Activated CD4-positive, alpha-beta T cell treated with anti-CD3 and anti-CD28 coated beads, Interleukin-2, amount 10 ng/mL, durations not matched to agents 24 days and 14 days (primary cell): ENCODE measurements at regions not wholly inside any gene's neighbourhood (a gene's known extent, or its start where the extent isn't known, plus 50 kb on each side); places are given as distances from the start of the nearest gene placed in this dataset.

Source experiments
- DNase-seq: peaks from one replicate; pipeline ENCODE4 v3.0.0; 2022
- H3K27ac Mint-ChIP-seq: one replicate; pipeline ENCODE4 v1.8.0; 2022; ENCODE audit warnings: mild to moderate bottlenecking, mixed read lengths
- H3K27me3 Mint-ChIP-seq: one replicate; pipeline ENCODE4 v1.8.0; 2022; ENCODE audit warnings: mixed read lengths
- H3K36me3 Mint-ChIP-seq: one replicate; pipeline ENCODE4 v1.8.0; 2022; ENCODE audit warnings: low read depth, mild to moderate bottlenecking, mixed read lengths
- H3K4me1 Mint-ChIP-seq: one replicate; pipeline ENCODE4 v1.8.0; 2021; ENCODE audit warnings: mixed read lengths
- H3K4me3 Mint-ChIP-seq: one replicate; pipeline ENCODE4 v1.8.0; 2022; ENCODE audit warnings: mild to moderate bottlenecking, moderate library complexity, mixed read lengths
- H3K9me3 Mint-ChIP-seq: one replicate; pipeline ENCODE4 v1.8.0; 2021; ENCODE audit warnings: mixed read lengths
- intact Hi-C: fragments of 100-400 bp; cut with micrococcal nuclease; formaldehyde crosslinking; loops from one replicate; pipeline ENCODE4 v1.15.1; 2023

- DNase-seq, result no peak
- Mint-ChIP-seq H3K27me3 (peaks cover 4% of the 10 kb centered on the region), H3K4me3 (no peak overlapping the region), H3K4me1 (peaks cover 33% of the 10 kb centered on the region), H3K27ac (no peak overlapping the region), H3K36me3 (peaks cover 4% of the 10 kb centered on the region), H3K9me3 (peaks cover 6% of the 10 kb centered on the region)
- intact Hi-C loops, result no loop called here
Observed at GRCh38 chr3:43183456-43183855, 77.6 kb upstream of the POMGNT2 start.

DNA sequence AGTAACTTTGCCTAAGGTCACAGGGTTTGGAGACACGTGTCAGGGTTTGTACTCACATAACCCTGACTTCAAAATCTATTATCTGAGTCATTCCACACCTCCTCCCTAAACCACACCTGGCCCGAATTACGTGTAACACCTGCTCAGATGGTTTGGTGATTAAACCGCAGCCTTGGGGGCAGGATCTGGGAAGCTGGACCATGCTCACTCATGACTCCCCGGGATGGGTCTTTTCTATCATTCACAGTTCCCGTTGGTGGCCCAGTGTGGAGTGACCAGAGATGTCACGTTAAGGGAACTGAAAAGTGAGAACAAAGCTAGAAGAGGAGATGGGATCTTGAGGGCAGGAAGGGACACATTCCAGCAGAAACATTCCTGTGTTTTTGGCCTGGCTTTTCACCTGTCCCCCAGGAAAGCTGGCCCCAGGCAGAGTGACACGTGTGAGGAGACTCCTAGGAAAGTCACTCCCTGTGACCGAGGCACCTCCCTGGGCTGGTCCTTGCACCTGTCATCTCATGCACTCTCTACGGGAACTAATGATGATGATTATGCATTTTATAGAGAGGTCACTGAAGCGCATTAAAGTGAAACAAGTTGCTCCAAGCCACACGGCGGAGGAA lies 75.4 kb upstream of the POMGNT2 start:
- Mint-ChIP-seq H3K27ac (peak overlapping the region; percentile 92), H3K4me1 (peaks cover 39% of the 10 kb centered on the region), H3K4me3 (peak overlapping the region; percentile 55), H3K9me3 (peaks cover 6% of the 10 kb centered on the region), H3K27me3 (peaks cover 2% of the 10 kb centered on the region), H3K36me3 (peaks cover 4% of the 10 kb centered on the region)
- intact Hi-C loops, result loop anchor here (2.0 kb wide), 1 partner anchor 107 kb away; no protein-coding TSS in a partner anchor
- peak; percentile 84 for DNase-seq

DNA sequence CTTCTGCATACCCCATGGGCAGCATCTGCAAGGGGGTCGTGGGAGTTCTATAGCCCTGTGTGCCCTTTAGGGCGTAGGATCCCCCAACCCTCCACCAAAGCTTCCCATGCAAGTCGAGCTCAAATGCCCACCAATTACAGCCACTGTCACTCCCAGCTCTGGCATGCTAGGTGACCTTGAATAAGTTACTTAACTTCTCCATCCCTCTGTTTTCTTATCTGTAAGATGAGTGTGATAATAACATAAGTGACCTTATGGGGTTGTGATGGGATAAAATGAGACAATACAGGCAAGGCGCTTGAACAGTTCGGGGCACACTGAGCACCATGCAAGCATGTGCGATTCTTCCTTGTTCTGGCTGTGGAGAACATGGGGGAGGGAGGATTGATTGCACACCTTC lies 74.8 kb upstream of the POMGNT2 start:
- Mint-ChIP-seq H3K36me3 (peaks cover 4% of the 10 kb centered on the region), H3K27ac (peak overlapping the region; percentile 92), H3K9me3 (peaks cover 8% of the 10 kb centered on the region), H3K4me1 (peaks cover 39% of the 10 kb centered on the region), H3K4me3 (peak overlapping the region; percentile 55), H3K27me3 (peaks cover 2% of the 10 kb centered on the region)
- no peak for DNase-seq
- intact Hi-C loops, result loop anchor here (2.0 kb wide), 1 partner anchor 108 kb away; no protein-coding TSS in a partner anchor

DNA sequence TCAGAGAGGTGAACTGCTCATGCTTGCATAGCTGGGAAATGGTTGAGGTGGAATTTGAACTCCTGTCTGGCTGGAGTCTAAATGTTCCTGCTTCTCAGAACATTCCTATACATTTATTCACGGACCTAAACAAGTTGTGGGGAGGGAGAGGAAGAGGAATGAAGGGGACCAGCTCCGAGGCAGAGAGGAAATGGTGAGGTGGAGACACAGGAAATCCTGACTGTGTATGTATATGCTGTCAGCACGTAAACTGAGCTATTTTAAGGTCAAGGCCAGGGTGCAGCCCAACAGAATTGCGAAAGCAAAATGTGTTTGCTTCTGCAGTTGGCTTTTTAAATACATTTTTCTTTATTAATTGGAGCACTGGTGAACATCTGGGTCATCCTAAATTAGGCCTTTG lies 74.1 kb upstream of the POMGNT2 start:
- intact Hi-C loops, result loop anchor here (2.0 kb wide), 1 partner anchor 109 kb away; no protein-coding TSS in a partner anchor
- H3K27ac Mint-ChIP-seq, result peak overlapping the region; percentile 92
- H3K9me3 Mint-ChIP-seq, result peaks cover 12% of the 10 kb centered on the region
- H3K4me1 Mint-ChIP-seq, result peaks cover 39% of the 10 kb centered on the region
- peaks cover 2% of the 10 kb centered on the region for H3K27me3 Mint-ChIP-seq
- peak; percentile 83 for DNase-seq
- H3K36me3 Mint-ChIP-seq, result peaks cover 5% of the 10 kb centered on the region
- H3K4me3 Mint-ChIP-seq, result peak overlapping the region; percentile 74

DNA sequence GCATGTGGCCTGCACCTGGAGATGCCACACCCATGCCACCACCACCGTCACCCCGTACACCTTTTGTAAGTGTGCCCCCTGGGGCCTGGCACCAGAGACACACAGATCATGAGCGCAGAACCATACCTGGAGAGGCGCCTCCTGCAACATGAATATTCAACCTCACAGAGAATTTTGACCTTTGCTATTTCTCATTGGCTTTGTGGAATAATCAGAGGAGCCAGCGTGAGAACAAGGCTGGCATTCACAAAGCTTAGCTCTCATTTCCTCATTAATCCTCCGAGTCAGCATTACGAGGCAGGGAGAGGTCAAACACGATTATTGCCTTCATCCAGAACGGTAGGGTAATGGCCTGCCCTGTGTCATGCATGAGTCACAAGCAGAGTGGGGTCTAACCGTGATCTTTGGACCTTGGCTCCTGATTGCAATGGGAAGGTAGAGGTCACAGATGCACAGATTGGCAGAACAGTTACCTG lies 73.0 kb upstream of the POMGNT2 start:
- H3K27ac Mint-ChIP-seq, result peak overlapping the region; percentile 92
- DNase-seq, result no peak
- intact Hi-C loops, result no loop called here
- H3K4me1 Mint-ChIP-seq, result peaks cover 39% of the 10 kb centered on the region
- H3K27me3 Mint-ChIP-seq, result peaks cover 2% of the 10 kb centered on the region
- H3K36me3 Mint-ChIP-seq, result peaks cover 7% of the 10 kb centered on the region
- H3K4me3 Mint-ChIP-seq, result no peak overlapping the region
- H3K9me3 Mint-ChIP-seq, result peaks cover 19% of the 10 kb centered on the region

DNA sequence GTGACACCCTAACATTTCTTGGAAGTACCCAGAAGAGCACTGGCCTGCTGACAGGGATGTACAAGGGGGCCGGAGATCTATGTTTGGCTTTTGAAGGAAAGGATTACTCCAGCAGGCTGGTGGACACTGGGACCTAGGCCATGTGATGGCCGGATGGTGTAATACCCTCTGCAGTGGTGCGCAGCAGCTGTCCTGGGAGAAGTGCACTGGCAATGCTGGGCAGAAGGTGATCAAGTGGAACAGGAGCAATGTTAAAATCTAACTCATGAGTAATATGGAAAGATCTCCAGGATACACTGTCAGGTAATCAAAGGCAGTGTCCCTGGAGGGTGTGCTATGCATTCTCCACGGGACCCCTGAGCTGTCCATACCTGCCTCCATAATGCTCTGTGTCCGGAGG lies 71.2 kb upstream of the POMGNT2 start:
- Mint-ChIP-seq H3K4me1 (peaks cover 33% of the 10 kb centered on the region), H3K9me3 (peaks cover 27% of the 10 kb centered on the region), H3K36me3 (peaks cover 17% of the 10 kb centered on the region), H3K27ac (no peak overlapping the region), H3K27me3 (no peaks in the 10 kb centered on the region), H3K4me3 (no peak overlapping the region)
- intact Hi-C loops, result no loop called here
- no peak for DNase-seq

DNA sequence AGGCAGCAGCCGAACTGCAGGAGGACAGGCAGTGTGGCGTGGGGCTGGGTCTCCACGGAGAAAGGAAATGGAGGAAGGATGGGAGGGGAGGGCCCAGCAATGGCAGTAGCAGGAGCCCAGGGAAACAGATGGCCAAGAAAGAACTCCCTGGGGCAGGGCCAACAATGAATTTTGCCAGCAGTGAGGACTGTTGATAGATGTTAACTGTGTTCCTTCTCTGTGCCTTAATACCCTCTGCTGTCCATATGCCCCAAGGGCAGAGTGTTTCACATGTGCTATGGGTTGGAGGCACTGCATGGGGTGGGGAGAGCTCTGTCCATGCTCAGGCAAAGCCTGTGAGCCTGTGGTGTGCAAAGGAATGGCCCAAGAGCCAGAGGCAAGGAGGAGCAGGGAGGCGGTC lies 70.8 kb upstream of the POMGNT2 start:
- no peak for DNase-seq
- Mint-ChIP-seq H3K4me1 (peaks cover 33% of the 10 kb centered on the region), H3K4me3 (no peak overlapping the region), H3K36me3 (peaks cover 17% of the 10 kb centered on the region), H3K27me3 (no peaks in the 10 kb centered on the region), H3K9me3 (peaks cover 26% of the 10 kb centered on the region), H3K27ac (no peak overlapping the region)
- intact Hi-C loops, result no loop called here

DNA sequence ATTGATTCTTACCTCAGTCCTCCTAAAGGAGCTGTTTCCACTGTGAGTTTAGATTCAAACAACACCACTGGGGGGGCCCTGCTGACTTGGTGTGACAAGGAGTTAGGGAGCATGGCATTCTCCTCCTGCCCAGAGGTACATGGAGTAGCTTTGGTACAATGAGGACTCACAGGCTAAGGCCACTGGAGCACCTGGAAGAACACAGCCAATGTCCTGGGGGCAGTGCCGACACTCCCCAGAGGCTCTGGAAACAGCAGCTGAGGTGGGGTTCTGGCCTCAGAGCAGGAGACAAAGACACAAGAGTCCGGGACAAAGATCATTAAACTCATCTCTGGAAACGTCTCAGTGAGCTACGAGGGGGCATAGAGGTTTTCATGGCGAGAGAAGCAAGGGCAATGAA lies 69.7 kb upstream of the POMGNT2 start:
- H3K4me1 Mint-ChIP-seq, result peaks cover 22% of the 10 kb centered on the region
- H3K36me3 Mint-ChIP-seq, result peaks cover 17% of the 10 kb centered on the region
- peaks cover 3% of the 10 kb centered on the region for H3K27me3 Mint-ChIP-seq
- H3K4me3 Mint-ChIP-seq, result no peak overlapping the region
- peaks cover 32% of the 10 kb centered on the region for H3K9me3 Mint-ChIP-seq
- DNase-seq, result no peak
- no peak overlapping the region for H3K27ac Mint-ChIP-seq
- intact Hi-C loops, result no loop called here

DNA sequence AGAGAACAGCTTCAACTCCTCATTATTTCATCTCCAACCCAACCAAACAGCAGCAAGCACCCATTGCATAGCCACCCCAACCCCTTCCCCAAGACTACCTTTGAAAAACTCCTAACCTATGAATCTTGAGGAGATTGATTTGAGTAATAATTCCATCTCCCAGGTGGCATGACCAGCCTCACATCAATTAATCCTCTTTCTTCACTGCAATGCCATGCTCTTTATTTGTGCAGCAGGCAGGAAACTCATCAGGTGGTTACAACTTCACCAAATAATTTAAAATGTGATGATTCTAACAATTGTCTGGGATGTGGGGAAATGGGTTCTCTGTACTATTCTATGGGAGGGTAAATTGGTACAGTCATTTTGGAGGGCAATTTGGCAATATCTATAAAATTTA lies 68.1 kb upstream of the POMGNT2 start:
- Mint-ChIP-seq H3K4me3 (no peak overlapping the region), H3K36me3 (peaks cover 15% of the 10 kb centered on the region), H3K27me3 (peaks cover 5% of the 10 kb centered on the region), H3K27ac (no peak overlapping the region), H3K9me3 (peaks cover 45% of the 10 kb centered on the region), H3K4me1 (peaks cover 10% of the 10 kb centered on the region)
- DNase-seq, result no peak
- intact Hi-C loops, result no loop called here

- Mint-ChIP-seq H3K27me3 (peaks cover 5% of the 10 kb centered on the region), H3K36me3 (peaks cover 19% of the 10 kb centered on the region), H3K9me3 (peaks cover 51% of the 10 kb centered on the region), H3K27ac (no peak overlapping the region), H3K4me1 (peaks cover 3% of the 10 kb centered on the region), H3K4me3 (no peak overlapping the region)
- no peak for DNase-seq
- intact Hi-C loops, result no loop called here
Observed at GRCh38 chr3:43171748-43172147, 65.9 kb upstream of the POMGNT2 start.

DNA sequence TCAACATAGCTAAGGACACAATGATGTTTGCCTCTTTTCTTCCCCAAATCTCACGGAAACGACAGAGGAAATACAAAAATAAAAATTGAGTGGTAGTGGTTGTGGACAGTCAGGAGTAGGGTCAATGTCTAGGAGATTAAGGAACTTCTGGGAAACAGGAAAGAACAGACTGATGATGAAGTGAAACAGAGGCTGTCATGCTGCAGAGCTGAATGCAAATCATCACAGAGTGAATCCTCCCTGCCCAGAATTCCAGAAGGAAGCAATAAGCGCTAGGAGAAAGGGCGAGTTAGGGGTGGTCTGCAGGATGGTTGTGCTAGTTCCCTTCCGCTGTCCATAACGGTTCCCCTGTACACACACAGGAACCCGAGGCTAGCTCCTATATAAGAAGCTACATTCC lies 64.7 kb upstream of the POMGNT2 start:
- intact Hi-C loops, result no loop called here
- peaks cover 21% of the 10 kb centered on the region for H3K36me3 Mint-ChIP-seq

GRCh38 chr3:43169987-43170386 lies 64.1 kb upstream of the POMGNT2 start:
- no peaks in the 10 kb centered on the region for H3K4me1 Mint-ChIP-seq
- H3K27ac Mint-ChIP-seq, result no peak overlapping the region
- H3K4me3 Mint-ChIP-seq, result no peak overlapping the region
- H3K9me3 Mint-ChIP-seq, result peaks cover 50% of the 10 kb centered on the region
- DNase-seq, result no peak
- H3K36me3 Mint-ChIP-seq, result peaks cover 21% of the 10 kb centered on the region
- intact Hi-C loops, result no loop called here
- H3K27me3 Mint-ChIP-seq, result peaks cover 5% of the 10 kb centered on the region

More for the DNA sequence above, 64.7 kb upstream of the POMGNT2 start:
- H3K9me3 Mint-ChIP-seq, result peaks cover 53% of the 10 kb centered on the region
- H3K27me3 Mint-ChIP-seq, result peaks cover 5% of the 10 kb centered on the region
- H3K4me1 Mint-ChIP-seq, result no peaks in the 10 kb centered on the region
- H3K27ac Mint-ChIP-seq, result no peak overlapping the region
- no peak for DNase-seq
- no peak overlapping the region for H3K4me3 Mint-ChIP-seq

DNA sequence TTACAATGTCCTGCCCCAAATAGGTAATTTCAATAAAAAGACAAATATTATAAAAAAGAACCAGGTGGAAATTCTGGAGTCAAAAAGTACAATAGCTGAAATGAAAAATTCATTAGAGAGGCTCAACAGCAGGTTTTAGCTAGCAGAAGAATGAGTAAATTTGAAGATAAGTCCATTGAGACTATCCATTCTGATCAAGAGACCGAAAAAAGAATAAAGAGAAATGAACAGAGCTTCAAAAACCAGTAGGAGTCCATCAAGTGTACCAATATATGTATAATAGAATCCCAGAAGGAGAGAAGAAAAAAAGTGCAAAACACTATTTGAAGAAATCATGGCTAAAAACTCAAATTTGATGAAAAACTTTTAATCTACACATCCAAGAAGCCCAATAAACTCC lies 60.5 kb upstream of the POMGNT2 start:
- DNase-seq, result no peak
- no peak overlapping the region for H3K27ac Mint-ChIP-seq
- intact Hi-C loops, result no loop called here
- peaks cover 5% of the 10 kb centered on the region for H3K27me3 Mint-ChIP-seq
- peaks cover 12% of the 10 kb centered on the region for H3K36me3 Mint-ChIP-seq
- H3K4me1 Mint-ChIP-seq, result peaks cover 18% of the 10 kb centered on the region
- peaks cover 38% of the 10 kb centered on the region for H3K9me3 Mint-ChIP-seq
- H3K4me3 Mint-ChIP-seq, result no peak overlapping the region

DNA sequence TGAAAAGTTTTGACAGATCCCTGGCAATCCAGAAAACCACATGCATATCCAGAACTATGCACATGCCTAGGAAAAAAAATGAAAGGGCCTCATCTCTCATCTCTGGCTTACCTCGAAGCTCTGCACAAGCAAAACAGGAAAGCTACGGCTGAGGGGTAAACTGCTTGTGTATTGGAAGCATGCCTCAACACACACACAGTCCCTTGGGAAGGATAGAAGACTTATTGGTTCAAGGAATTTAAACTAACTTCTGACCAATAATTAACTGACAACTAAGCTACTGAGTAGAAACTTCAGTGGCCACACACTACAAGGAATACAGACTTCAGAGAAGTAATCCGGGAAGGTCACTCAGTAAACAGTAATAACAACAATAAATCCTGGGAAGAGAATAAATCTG lies 59.9 kb upstream of the POMGNT2 start:
- Mint-ChIP-seq H3K27ac (no peak overlapping the region), H3K36me3 (peaks cover 12% of the 10 kb centered on the region), H3K27me3 (peaks cover 3% of the 10 kb centered on the region), H3K9me3 (peaks cover 34% of the 10 kb centered on the region), H3K4me3 (no peak overlapping the region), H3K4me1 (peaks cover 18% of the 10 kb centered on the region)
- no peak for DNase-seq
- intact Hi-C loops, result no loop called here
